ENCODE measurements at regions not wholly inside any gene's neighbourhood (a gene's known extent, or its start where the extent isn't known, plus 50 kb on each side); places are given as distances from the start of the nearest gene placed in this dataset.

DNA sequence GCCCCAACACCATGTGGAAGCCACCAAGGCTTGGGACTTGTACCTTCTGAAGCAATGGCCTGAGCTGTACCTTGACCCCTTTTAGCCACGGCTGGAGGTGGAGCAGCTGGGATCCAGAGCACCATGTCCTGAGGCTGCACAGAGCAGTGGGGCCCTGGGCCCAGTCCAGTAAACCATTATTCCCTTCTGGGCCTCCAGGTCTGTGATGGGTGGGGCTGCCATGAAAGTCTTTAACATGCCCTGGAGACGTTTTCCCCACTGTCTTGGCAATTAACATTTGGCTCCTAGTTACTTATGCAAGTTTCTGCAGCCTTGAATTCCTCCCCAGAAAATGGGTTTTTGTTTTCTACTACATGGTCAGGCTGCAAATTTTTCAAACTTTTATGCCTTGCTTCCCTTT lies 323.7 kb upstream of the ZP4 start:
- 87% methylated on average over 2 of the region's 2 CpGs for WGBS
- H3K4me1 ChIP-seq (ENCODE audit: control insufficient read depth in 2 of 2, insufficient read depth in 2 of 2, low read length in 2 of 2), result no peaks in the 10 kb centered on the region
- H3K9me3 ChIP-seq (ENCODE audit: control insufficient read depth in 2 of 2, insufficient read depth in 1 of 2, low read length in 1 of 2), result peaks cover 0 to 8% of the 10 kb centered on the region in 2 donors
- H3K4me3 ChIP-seq (ENCODE audit: low read length in 2 of 2), result no peak overlapping the region
- H3K36me3 ChIP-seq (ENCODE audit: control insufficient read depth in 2 of 2, insufficient read depth in 2 of 2, low read length in 1 of 2), result no peaks in the 10 kb centered on the region
- DNase-seq (ENCODE audit: low read depth in 6 of 9, low spot score in 9 of 9), result no peak
- no peaks in the 10 kb centered on the region for H3K27me3 ChIP-seq (ENCODE audit: control insufficient read depth in 2 of 2, insufficient read depth in 1 of 2, low read length in 1 of 2)
- no peak overlapping the region for H3K27ac ChIP-seq (ENCODE audit: low read depth in 1 of 2, low read length in 1 of 2)

GRCh38 chr1:238205045-238205662 lies 314.4 kb upstream of the ZP4 start:
- Histone ChIP-seq H3K36me3 (ENCODE audit: control insufficient read depth in 2 of 2, insufficient read depth in 2 of 2, low read length in 1 of 2) (no peaks in the 10 kb centered on the region), H3K4me1 (ENCODE audit: control insufficient read depth in 2 of 2, insufficient read depth in 2 of 2, low read length in 2 of 2) (no peaks in the 10 kb centered on the region), H3K27ac (ENCODE audit: low read depth in 1 of 2, low read length in 1 of 2) (no peak overlapping the region), H3K4me3 (ENCODE audit: low read length in 2 of 2) (no peak overlapping the region), H3K9me3 (ENCODE audit: control insufficient read depth in 2 of 2, insufficient read depth in 1 of 2, low read length in 1 of 2) (no peaks in the 10 kb centered on the region), H3K27me3 (ENCODE audit: control insufficient read depth in 2 of 2, insufficient read depth in 1 of 2, low read length in 1 of 2) (no peaks in the 10 kb centered on the region)
- 86% methylated on average over 2 of the region's 2 CpGs for WGBS
- no peak for DNase-seq (ENCODE audit: low read depth in 6 of 9, low spot score in 9 of 9)

GRCh38 chr1:238201992-238202391 lies 311.3 kb upstream of the ZP4 start:
- 86% methylated on average over 2 of the region's 2 CpGs for WGBS
- Histone ChIP-seq H3K36me3 (ENCODE audit: control insufficient read depth in 2 of 2, insufficient read depth in 2 of 2, low read length in 1 of 2) (no peaks in the 10 kb centered on the region), H3K4me3 (ENCODE audit: low read length in 2 of 2) (no peak overlapping the region), H3K9me3 (ENCODE audit: control insufficient read depth in 2 of 2, insufficient read depth in 1 of 2, low read length in 1 of 2) (no peaks in the 10 kb centered on the region), H3K27ac (ENCODE audit: low read depth in 1 of 2, low read length in 1 of 2) (no peak overlapping the region), H3K27me3 (ENCODE audit: control insufficient read depth in 2 of 2, insufficient read depth in 1 of 2, low read length in 1 of 2) (no peaks in the 10 kb centered on the region), H3K4me1 (ENCODE audit: control insufficient read depth in 2 of 2, insufficient read depth in 2 of 2, low read length in 2 of 2) (no peaks in the 10 kb centered on the region)
- no peak for DNase-seq (ENCODE audit: low read depth in 6 of 9, low spot score in 9 of 9)

- no peak for DNase-seq (ENCODE audit: low read depth in 6 of 9, low spot score in 9 of 9)
- Histone ChIP-seq H3K9me3 (ENCODE audit: control insufficient read depth in 2 of 2, insufficient read depth in 1 of 2, low read length in 1 of 2) (no peaks in the 10 kb centered on the region), H3K27me3 (ENCODE audit: control insufficient read depth in 2 of 2, insufficient read depth in 1 of 2, low read length in 1 of 2) (no peaks in the 10 kb centered on the region), H3K27ac (ENCODE audit: low read depth in 1 of 2, low read length in 1 of 2) (no peak overlapping the region), H3K4me1 (ENCODE audit: control insufficient read depth in 2 of 2, insufficient read depth in 2 of 2, low read length in 2 of 2) (no peaks in the 10 kb centered on the region), H3K36me3 (ENCODE audit: control insufficient read depth in 2 of 2, insufficient read depth in 2 of 2, low read length in 1 of 2) (no peaks in the 10 kb centered on the region), H3K4me3 (ENCODE audit: low read length in 2 of 2) (no peak overlapping the region)
- WGBS, result 94% methylated on average over 1 of the region's 1 CpG
These were observed 308.6 kb upstream of the ZP4 start for GRCh38 chr1:238199325-238199724.

GRCh38 chr1:238196516-238196915 lies 305.8 kb upstream of the ZP4 start:
- Histone ChIP-seq H3K9me3 (ENCODE audit: control insufficient read depth in 2 of 2, insufficient read depth in 1 of 2, low read length in 1 of 2) (no peaks in the 10 kb centered on the region), H3K4me3 (ENCODE audit: low read length in 2 of 2) (no peak overlapping the region), H3K4me1 (ENCODE audit: control insufficient read depth in 2 of 2, insufficient read depth in 2 of 2, low read length in 2 of 2) (no peaks in the 10 kb centered on the region), H3K36me3 (ENCODE audit: control insufficient read depth in 2 of 2, insufficient read depth in 2 of 2, low read length in 1 of 2) (no peaks in the 10 kb centered on the region), H3K27me3 (ENCODE audit: control insufficient read depth in 2 of 2, insufficient read depth in 1 of 2, low read length in 1 of 2) (no peaks in the 10 kb centered on the region), H3K27ac (ENCODE audit: low read depth in 1 of 2, low read length in 1 of 2) (no peak overlapping the region)
- 98% methylated on average over 1 of the region's 1 CpG for WGBS
- no peak for DNase-seq (ENCODE audit: low read depth in 6 of 9, low spot score in 9 of 9)

GRCh38 chr1:238191170-238191569 lies 300.4 kb upstream of the ZP4 start:
- Histone ChIP-seq H3K27ac (ENCODE audit: low read depth in 1 of 2, low read length in 1 of 2) (no peak overlapping the region), H3K4me3 (ENCODE audit: low read length in 2 of 2) (no peak overlapping the region), H3K36me3 (ENCODE audit: control insufficient read depth in 2 of 2, insufficient read depth in 2 of 2, low read length in 1 of 2) (no peaks in the 10 kb centered on the region), H3K27me3 (ENCODE audit: control insufficient read depth in 2 of 2, insufficient read depth in 1 of 2, low read length in 1 of 2) (no peaks in the 10 kb centered on the region), H3K4me1 (ENCODE audit: control insufficient read depth in 2 of 2, insufficient read depth in 2 of 2, low read length in 2 of 2) (no peaks in the 10 kb centered on the region), H3K9me3 (ENCODE audit: control insufficient read depth in 2 of 2, insufficient read depth in 1 of 2, low read length in 1 of 2) (no peaks in the 10 kb centered on the region)
- DNase-seq (ENCODE audit: low read depth in 6 of 9, low spot score in 9 of 9), result no peak
- whole genome bisulfite sequencing, result 7% methylated on average over 1 of the region's 1 CpG

DNA sequence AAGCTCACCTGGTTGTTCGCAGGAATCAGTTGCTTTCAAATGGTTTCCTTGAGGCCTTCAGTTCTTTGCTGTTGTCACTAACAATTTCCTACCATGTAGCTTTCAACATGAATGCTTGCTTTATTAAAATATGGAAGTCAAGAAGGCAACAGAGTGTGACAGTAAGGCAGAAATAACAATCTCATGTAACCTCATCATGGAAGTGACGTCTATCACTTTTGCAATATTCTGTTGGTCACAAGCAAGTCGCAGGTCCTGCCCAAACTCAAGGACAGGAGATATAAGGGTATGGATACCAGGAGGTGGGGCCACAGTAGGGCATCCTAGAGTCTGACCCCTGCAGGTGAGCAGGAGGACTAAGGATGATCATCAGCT lies 296.8 kb upstream of the ZP4 start:
- no peaks in the 10 kb centered on the region for H3K9me3 ChIP-seq (ENCODE audit: control insufficient read depth in 2 of 2, insufficient read depth in 1 of 2, low read length in 1 of 2)
- 94% methylated on average over 3 of the region's 3 CpGs for WGBS
- H3K27ac ChIP-seq (ENCODE audit: low read depth in 1 of 2, low read length in 1 of 2), result no peak overlapping the region
- no peaks in the 10 kb centered on the region for H3K27me3 ChIP-seq (ENCODE audit: control insufficient read depth in 2 of 2, insufficient read depth in 1 of 2, low read length in 1 of 2)
- DNase-seq (ENCODE audit: low read depth in 6 of 9, low spot score in 9 of 9), result no peak
- H3K4me1 ChIP-seq (ENCODE audit: control insufficient read depth in 2 of 2, insufficient read depth in 2 of 2, low read length in 2 of 2), result no peaks in the 10 kb centered on the region
- H3K36me3 ChIP-seq (ENCODE audit: control insufficient read depth in 2 of 2, insufficient read depth in 2 of 2, low read length in 1 of 2), result no peaks in the 10 kb centered on the region
- H3K4me3 ChIP-seq (ENCODE audit: low read length in 2 of 2), result no peak overlapping the region

GRCh38 chr1:238186887-238187574 lies 296.3 kb upstream of the ZP4 start:
- Histone ChIP-seq H3K9me3 (ENCODE audit: control insufficient read depth in 2 of 2, insufficient read depth in 1 of 2, low read length in 1 of 2) (no peaks in the 10 kb centered on the region), H3K4me1 (ENCODE audit: control insufficient read depth in 2 of 2, insufficient read depth in 2 of 2, low read length in 2 of 2) (no peaks in the 10 kb centered on the region), H3K27ac (ENCODE audit: low read depth in 1 of 2, low read length in 1 of 2) (no peak overlapping the region), H3K4me3 (ENCODE audit: low read length in 2 of 2) (no peak overlapping the region), H3K27me3 (ENCODE audit: control insufficient read depth in 2 of 2, insufficient read depth in 1 of 2, low read length in 1 of 2) (no peaks in the 10 kb centered on the region), H3K36me3 (ENCODE audit: control insufficient read depth in 2 of 2, insufficient read depth in 2 of 2, low read length in 1 of 2) (no peaks in the 10 kb centered on the region)
- no peak for DNase-seq (ENCODE audit: low read depth in 6 of 9, low spot score in 9 of 9)
- 96% methylated on average over 4 of the region's 4 CpGs for WGBS

DNA sequence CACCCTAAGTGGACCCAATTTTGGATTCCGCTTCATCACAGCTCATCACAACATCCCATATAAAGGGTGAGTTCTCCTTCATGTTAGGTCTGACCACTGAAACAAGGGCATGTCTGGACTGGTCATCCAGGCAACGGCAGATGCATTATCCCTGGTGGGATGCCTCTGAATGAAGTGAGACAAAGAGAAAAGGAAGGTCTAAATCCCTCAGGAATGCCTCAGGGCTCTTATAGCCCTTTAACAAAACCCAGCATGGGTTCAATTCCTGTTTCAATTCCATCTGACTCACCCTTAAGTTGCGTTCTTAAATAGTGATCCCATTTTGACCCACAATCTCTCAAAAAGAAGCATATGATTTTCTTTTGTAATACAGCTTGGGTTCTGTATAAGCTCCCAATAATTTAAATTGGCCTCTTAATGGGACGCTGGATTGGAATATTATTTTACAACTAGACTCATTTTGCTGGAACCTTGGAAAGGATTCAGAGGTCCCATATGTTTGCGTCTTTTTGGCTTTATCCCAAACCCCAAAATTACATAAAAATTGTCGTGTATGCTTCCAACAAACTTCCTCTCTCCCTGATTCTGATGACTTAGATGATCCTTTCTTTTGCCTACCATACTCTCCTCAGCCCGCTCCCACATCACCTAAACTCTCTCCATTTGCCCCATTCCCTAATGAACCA lies 287.4 kb upstream of the ZP4 start:
- Histone ChIP-seq H3K4me3 (ENCODE audit: low read length in 2 of 2) (no peak overlapping the region), H3K9me3 (ENCODE audit: control insufficient read depth in 2 of 2, insufficient read depth in 1 of 2, low read length in 1 of 2) (peaks cover 0 to 3% of the 10 kb centered on the region in 2 donors), H3K36me3 (ENCODE audit: control insufficient read depth in 2 of 2, insufficient read depth in 2 of 2, low read length in 1 of 2) (no peaks in the 10 kb centered on the region), H3K27me3 (ENCODE audit: control insufficient read depth in 2 of 2, insufficient read depth in 1 of 2, low read length in 1 of 2) (no peaks in the 10 kb centered on the region), H3K27ac (ENCODE audit: low read depth in 1 of 2, low read length in 1 of 2) (no peak overlapping the region), H3K4me1 (ENCODE audit: control insufficient read depth in 2 of 2, insufficient read depth in 2 of 2, low read length in 2 of 2) (no peaks in the 10 kb centered on the region)
- 91% methylated on average over 7 of the region's 7 CpGs for WGBS
- DNase-seq (ENCODE audit: low read depth in 6 of 9, low spot score in 9 of 9), result no peak

Measured in thymus (tissue), 11 donors.